ENCODE measurements at regions not wholly inside any gene's neighbourhood (a gene's known extent, or its start where the extent isn't known, plus 50 kb on each side); places are given as distances from the start of the nearest gene placed in this dataset.

DNA sequence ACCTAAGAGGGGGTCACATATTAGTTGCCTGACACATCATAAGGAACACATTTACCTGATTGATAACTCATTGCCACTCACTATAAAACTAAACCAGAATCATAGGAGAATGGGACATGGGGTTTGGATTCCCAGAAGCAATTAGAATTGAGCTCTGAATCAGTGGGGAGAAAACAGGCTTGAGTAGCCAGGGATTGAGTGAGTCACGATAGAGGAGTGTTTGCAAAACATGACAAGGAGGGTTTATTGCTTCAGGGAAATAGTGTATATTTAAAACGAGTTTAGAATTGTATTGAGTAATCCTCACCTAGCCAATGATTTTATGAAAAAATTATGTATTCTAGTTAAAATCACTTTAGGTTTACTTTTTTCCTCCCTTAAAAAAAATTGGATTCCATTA lies 101.1 kb upstream of the THRB start:
- Histone ChIP-seq H2AFZ (ENCODE audit: low read length) (no peak overlapping the region), H3K79me2 (ENCODE audit: insufficient read depth, low read length) (no peaks in the 10 kb centered on the region), H3K4me3 (ENCODE audit: insufficient read depth, low read length) (no peak overlapping the region), H3K4me2 (ENCODE audit: insufficient read depth, low read length) (no peak overlapping the region), H3K4me1 (ENCODE audit: insufficient read depth, low read length) (peaks cover 6% of the 10 kb centered on the region), H3K9me3 (ENCODE audit: low read depth, low read length) (no peaks in the 10 kb centered on the region), H3K27me3 (ENCODE audit: insufficient read depth, low read length) (no peaks in the 10 kb centered on the region), H3K27ac (ENCODE audit: low read depth, low read length) (no peak overlapping the region), H4K20me1 (ENCODE audit: insufficient read depth, low read length) (no peaks in the 10 kb centered on the region), H3K36me3 (ENCODE audit: insufficient read depth, low read length) (no peaks in the 10 kb centered on the region)
- DNase-seq (ENCODE audit: insufficient read length, low spot score, missing footprints), result no peak
- TF ChIP-seq, protein P1, sequence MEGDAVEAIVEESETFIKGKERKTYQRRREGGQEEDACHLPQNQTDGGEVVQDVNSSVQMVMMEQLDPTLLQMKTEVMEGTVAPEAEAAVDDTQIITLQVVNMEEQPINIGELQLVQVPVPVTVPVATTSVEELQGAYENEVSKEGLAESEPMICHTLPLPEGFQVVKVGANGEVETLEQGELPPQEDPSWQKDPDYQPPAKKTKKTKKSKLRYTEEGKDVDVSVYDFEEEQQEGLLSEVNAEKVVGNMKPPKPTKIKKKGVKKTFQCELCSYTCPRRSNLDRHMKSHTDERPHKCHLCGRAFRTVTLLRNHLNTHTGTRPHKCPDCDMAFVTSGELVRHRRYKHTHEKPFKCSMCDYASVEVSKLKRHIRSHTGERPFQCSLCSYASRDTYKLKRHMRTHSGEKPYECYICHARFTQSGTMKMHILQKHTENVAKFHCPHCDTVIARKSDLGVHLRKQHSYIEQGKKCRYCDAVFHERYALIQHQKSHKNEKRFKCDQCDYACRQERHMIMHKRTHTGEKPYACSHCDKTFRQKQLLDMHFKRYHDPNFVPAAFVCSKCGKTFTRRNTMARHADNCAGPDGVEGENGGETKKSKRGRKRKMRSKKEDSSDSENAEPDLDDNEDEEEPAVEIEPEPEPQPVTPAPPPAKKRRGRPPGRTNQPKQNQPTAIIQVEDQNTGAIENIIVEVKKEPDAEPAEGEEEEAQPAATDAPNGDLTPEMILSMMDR (IDR thresholded peaks at IDR 0.05; ENCODE audit: extremely low read depth, low read depth, low read length), result no peak

DNA sequence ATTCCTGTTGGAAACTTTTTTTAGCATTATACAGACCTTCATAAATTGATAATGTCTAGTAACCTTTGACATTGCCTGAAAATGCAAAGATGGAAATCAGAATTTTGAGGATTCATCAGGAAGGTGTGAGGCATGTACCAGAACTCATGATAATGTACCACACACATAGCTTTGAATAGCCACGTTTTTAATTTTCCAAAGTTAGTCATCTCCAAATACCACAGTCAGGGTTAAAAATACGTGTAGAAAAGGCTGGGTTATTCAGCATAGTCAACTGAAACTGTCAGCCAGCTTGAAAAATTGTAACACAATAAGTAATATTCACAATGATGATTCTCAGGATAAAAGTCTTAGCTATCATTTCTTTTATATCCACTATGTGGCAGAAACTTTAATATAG lies 102.0 kb upstream of the THRB start:
- H3K4me2 ChIP-seq (ENCODE audit: insufficient read depth, low read length), result no peak overlapping the region
- no peak for DNase-seq (ENCODE audit: insufficient read length, low spot score, missing footprints)
- no peaks in the 10 kb centered on the region for H3K79me2 ChIP-seq (ENCODE audit: insufficient read depth, low read length)
- no peak overlapping the region for H2AFZ ChIP-seq (ENCODE audit: low read length)
- peaks cover 6% of the 10 kb centered on the region for H3K4me1 ChIP-seq (ENCODE audit: insufficient read depth, low read length)
- no peaks in the 10 kb centered on the region for H4K20me1 ChIP-seq (ENCODE audit: insufficient read depth, low read length)
- TF ChIP-seq, protein P1 (IDR thresholded peaks at IDR 0.05; ENCODE audit: extremely low read depth, low read depth, low read length), result no peak
- H3K4me3 ChIP-seq (ENCODE audit: insufficient read depth, low read length), result no peak overlapping the region
- H3K36me3 ChIP-seq (ENCODE audit: insufficient read depth, low read length), result no peaks in the 10 kb centered on the region
- no peaks in the 10 kb centered on the region for H3K27me3 ChIP-seq (ENCODE audit: insufficient read depth, low read length)
- no peak overlapping the region for H3K27ac ChIP-seq (ENCODE audit: low read depth, low read length)
- H3K9me3 ChIP-seq (ENCODE audit: low read depth, low read length), result no peaks in the 10 kb centered on the region

DNA sequence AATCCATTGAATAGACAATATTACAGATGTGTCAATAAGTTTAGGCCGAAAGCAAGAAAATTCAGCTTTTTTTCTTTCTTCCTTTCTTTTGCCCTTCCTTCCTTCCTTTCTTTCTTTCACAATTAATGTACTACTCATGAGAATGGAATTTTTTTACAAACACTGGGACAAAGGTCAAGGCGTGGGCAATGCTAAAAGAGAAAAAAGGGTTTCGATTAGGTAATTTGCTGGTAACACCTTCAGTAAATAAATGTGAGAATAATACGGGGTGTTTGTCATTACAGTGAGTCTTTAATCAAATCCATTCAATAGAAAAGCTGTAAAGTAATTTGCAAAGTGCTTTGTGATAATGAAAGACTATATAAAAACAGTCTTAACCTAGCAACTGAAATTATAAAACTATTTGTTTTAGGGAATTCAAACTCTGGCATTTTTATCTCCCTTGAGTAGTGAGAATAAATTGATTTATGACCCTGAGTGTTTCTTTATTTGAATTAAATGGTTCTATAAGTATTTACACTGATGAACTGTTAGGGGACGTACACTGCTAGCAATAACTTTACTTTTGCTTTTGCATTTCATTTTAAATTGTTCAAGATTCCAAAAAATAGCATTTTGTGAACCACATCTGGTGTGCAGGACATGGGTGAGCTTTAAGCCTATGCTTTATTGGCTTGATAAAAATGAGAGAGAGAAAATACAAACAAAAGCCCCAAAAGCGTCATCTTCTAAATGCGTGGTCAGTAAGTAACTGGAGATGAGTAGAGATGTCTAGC lies 104.2 kb upstream of the THRB start:
- no peak for DNase-seq (ENCODE audit: insufficient read length, low spot score, missing footprints)
- H3K4me1 ChIP-seq (ENCODE audit: insufficient read depth, low read length), result peaks cover 6% of the 10 kb centered on the region
- no peaks in the 10 kb centered on the region for H3K9me3 ChIP-seq (ENCODE audit: low read depth, low read length)
- no peak overlapping the region for H2AFZ ChIP-seq (ENCODE audit: low read length)
- no peak overlapping the region for H3K4me3 ChIP-seq (ENCODE audit: insufficient read depth, low read length)
- no peaks in the 10 kb centered on the region for H4K20me1 ChIP-seq (ENCODE audit: insufficient read depth, low read length)
- H3K27ac ChIP-seq (ENCODE audit: low read depth, low read length), result no peak overlapping the region
- TF ChIP-seq, protein P1 (IDR thresholded peaks at IDR 0.05; ENCODE audit: extremely low read depth, low read depth, low read length), result no peak
- H3K4me2 ChIP-seq (ENCODE audit: insufficient read depth, low read length), result no peak overlapping the region
- H3K79me2 ChIP-seq (ENCODE audit: insufficient read depth, low read length), result no peaks in the 10 kb centered on the region
- no peaks in the 10 kb centered on the region for H3K27me3 ChIP-seq (ENCODE audit: insufficient read depth, low read length)
- no peaks in the 10 kb centered on the region for H3K36me3 ChIP-seq (ENCODE audit: insufficient read depth, low read length)

DNA sequence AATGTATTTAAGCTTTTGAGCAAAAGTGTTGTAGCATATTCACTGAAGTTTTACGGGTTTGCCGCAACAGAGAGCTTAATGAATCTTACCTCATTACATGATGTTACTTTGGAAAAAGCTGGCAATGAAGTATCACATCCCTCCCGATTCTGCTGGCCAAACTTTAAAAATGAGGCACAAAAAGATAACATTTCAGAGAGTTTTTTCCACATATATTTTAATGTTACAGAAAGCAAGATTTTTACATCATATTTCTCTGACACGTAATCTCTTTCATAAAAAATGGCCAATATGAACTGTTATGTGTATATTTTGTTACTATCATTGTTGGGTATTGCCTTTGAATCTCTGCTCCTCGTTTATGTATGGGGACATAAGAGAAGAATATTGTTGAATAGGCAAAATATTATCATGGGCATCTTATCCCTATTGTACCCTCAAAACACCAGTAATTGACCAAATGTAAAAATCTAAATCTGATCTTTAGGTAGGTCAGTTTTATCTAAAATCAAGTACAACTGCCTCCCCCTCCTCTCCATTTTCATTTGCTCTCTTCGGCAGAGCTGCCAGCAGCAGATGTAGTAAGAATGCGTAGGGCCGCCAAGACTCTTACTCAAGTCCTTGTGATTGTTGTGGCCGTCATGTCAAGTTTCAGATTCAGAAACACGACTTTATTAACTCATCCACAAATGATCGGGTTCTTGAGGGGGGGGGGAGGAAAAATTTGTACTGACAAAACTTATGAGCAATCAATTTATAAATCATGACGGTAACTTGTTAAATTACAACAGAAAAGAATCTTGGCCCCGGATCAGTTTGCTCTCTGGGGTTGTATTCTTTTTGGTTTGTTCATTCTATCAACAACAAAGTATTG lies 106.7 kb upstream of the THRB start:
- H3K4me3 ChIP-seq (ENCODE audit: insufficient read depth, low read length), result no peak overlapping the region
- H4K20me1 ChIP-seq (ENCODE audit: insufficient read depth, low read length), result no peaks in the 10 kb centered on the region
- H3K4me1 ChIP-seq (ENCODE audit: insufficient read depth, low read length), result peaks cover 6% of the 10 kb centered on the region
- no peaks in the 10 kb centered on the region for H3K36me3 ChIP-seq (ENCODE audit: insufficient read depth, low read length)
- H3K4me2 ChIP-seq (ENCODE audit: insufficient read depth, low read length), result no peak overlapping the region
- no peak overlapping the region for H3K27ac ChIP-seq (ENCODE audit: low read depth, low read length)
- H3K9me3 ChIP-seq (ENCODE audit: low read depth, low read length), result no peaks in the 10 kb centered on the region
- no peaks in the 10 kb centered on the region for H3K79me2 ChIP-seq (ENCODE audit: insufficient read depth, low read length)
- no peak for DNase-seq (ENCODE audit: insufficient read length, low spot score, missing footprints)
- H2AFZ ChIP-seq (ENCODE audit: low read length), result no peak overlapping the region
- TF ChIP-seq, protein P1 (IDR thresholded peaks at IDR 0.05; ENCODE audit: extremely low read depth, low read depth, low read length), result no peak
- H3K27me3 ChIP-seq (ENCODE audit: insufficient read depth, low read length), result no peaks in the 10 kb centered on the region
